ENCODE measurements at regions not wholly inside any gene's neighbourhood (a gene's known extent, or its start where the extent isn't known, plus 50 kb on each side); places are given as distances from the start of the nearest gene placed in this dataset.
"Not testable (repeated sequence)": the region's sequence is repeated elsewhere in the genome, so short reads cannot be mapped to it uniquely, and the experiment has no call there.

- no peak for DNase-seq
Measured at GRCh38 chr6:130676773-130677144, 150.4 kb upstream of the SMLR1 start.

GRCh38 chr6:130677312-130677711 is 149.9 kb upstream of the SMLR1 start:
- peak; percentile 44 for DNase-seq

GRCh38 chr6:130677766-130678165 is 149.4 kb upstream of the SMLR1 start:
- no peak for DNase-seq

- DNase-seq: no peak
Measured at GRCh38 chr6:130679684-130680083, 147.5 kb upstream of the SMLR1 start.

GRCh38 chr6:130680116-130680515 is 147.1 kb upstream of the SMLR1 start:
- no peak for DNase-seq

GRCh38 chr6:130681028-130681427 is 146.2 kb upstream of the SMLR1 start:
- no peak for DNase-seq

- no peak for DNase-seq
Measured at GRCh38 chr6:130682066-130682465, 145.1 kb upstream of the SMLR1 start.

GRCh38 chr6:130683761-130684517 is 143.3 kb upstream of the SMLR1 start:
- no peak for DNase-seq

- no peak for DNase-seq
Measured at GRCh38 chr6:130692659-130693058, 134.5 kb upstream of the SMLR1 start.

- no peak for DNase-seq
Measured at GRCh38 chr6:130693944-130694343, 133.3 kb upstream of the SMLR1 start.

- no peak for DNase-seq
Measured at GRCh38 chr6:130694606-130695005, 132.6 kb upstream of the SMLR1 start.

- no peak for DNase-seq
Measured at GRCh38 chr6:130696806-130697205, 130.4 kb upstream of the SMLR1 start.

- DNase-seq: peak; percentile 15
Measured at GRCh38 chr6:130697271-130697994, 129.8 kb upstream of the SMLR1 start.

GRCh38 chr6:130697995-130698535 is 129.1 kb upstream of the SMLR1 start:
- DNase-seq: peak; percentile 79

- no peak for DNase-seq
Measured at GRCh38 chr6:130699742-130700141, 127.5 kb upstream of the SMLR1 start.

- DNase-seq: no peak
Measured at GRCh38 chr6:130700397-130700796, 126.8 kb upstream of the SMLR1 start.

- DNase-seq: no peak
Measured at GRCh38 chr6:130708338-130708737, 118.9 kb upstream of the SMLR1 start.

GRCh38 chr6:130711641-130712040 is 115.6 kb upstream of the SMLR1 start:
- DNase-seq: not testable (repeated sequence)

- no peak for DNase-seq
Measured at GRCh38 chr6:130713144-130713543, 114.1 kb upstream of the SMLR1 start.

GRCh38 chr6:130715058-130715457 is 112.1 kb upstream of the SMLR1 start:
- no peak for DNase-seq

GRCh38 chr6:130716466-130716865 is 110.7 kb upstream of the SMLR1 start:
- DNase-seq: no peak

- no peak for DNase-seq
Measured at GRCh38 chr6:130717657-130718056, 109.5 kb upstream of the SMLR1 start.

GRCh38 chr6:130720076-130720715 is 107.0 kb upstream of the SMLR1 start:
- DNase-seq: peak; percentile 23

- no peak for DNase-seq
Measured at GRCh38 chr6:130724089-130724488, 103.1 kb upstream of the SMLR1 start.
